ENCODE measurements at regions not wholly inside any gene's neighbourhood (a gene's known extent, or its start where the extent isn't known, plus 50 kb on each side); places are given as distances from the start of the nearest gene placed in this dataset.

DNA sequence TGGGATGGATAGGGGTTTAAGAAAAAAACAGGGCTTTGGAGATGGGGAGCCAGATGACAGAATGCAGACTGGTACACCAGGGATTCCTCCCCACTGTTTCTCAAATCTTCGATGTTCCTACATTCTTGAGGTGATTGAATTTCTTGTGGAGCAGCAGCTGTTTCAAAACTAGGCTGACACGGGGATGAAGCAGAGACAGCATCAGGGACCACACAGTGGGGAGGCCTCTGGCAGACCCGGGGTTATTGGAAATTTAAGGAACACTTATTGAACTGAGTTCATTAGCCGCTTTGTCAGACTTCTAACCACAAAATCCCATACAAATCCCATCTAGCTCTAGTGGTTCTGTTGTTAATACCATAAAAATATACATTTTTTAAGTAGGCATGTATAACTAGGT lies 621.4 kb upstream of the GBE1 start (continued):
- TF ChIP-seq, protein P1, sequence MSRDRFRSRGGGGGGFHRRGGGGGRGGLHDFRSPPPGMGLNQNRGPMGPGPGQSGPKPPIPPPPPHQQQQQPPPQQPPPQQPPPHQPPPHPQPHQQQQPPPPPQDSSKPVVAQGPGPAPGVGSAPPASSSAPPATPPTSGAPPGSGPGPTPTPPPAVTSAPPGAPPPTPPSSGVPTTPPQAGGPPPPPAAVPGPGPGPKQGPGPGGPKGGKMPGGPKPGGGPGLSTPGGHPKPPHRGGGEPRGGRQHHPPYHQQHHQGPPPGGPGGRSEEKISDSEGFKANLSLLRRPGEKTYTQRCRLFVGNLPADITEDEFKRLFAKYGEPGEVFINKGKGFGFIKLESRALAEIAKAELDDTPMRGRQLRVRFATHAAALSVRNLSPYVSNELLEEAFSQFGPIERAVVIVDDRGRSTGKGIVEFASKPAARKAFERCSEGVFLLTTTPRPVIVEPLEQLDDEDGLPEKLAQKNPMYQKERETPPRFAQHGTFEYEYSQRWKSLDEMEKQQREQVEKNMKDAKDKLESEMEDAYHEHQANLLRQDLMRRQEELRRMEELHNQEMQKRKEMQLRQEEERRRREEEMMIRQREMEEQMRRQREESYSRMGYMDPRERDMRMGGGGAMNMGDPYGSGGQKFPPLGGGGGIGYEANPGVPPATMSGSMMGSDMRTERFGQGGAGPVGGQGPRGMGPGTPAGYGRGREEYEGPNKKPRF (IDR thresholded peaks at IDR 0.05; ENCODE audit: low read depth, low read length) = no peak
- TF ChIP-seq, protein P2, sequence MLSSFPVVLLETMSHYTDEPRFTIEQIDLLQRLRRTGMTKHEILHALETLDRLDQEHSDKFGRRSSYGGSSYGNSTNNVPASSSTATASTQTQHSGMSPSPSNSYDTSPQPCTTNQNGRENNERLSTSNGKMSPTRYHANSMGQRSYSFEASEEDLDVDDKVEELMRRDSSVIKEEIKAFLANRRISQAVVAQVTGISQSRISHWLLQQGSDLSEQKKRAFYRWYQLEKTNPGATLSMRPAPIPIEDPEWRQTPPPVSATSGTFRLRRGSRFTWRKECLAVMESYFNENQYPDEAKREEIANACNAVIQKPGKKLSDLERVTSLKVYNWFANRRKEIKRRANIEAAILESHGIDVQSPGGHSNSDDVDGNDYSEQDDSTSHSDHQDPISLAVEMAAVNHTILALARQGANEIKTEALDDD (IDR thresholded peaks at IDR 0.05) = no peak
- TF ChIP-seq, protein P3, sequence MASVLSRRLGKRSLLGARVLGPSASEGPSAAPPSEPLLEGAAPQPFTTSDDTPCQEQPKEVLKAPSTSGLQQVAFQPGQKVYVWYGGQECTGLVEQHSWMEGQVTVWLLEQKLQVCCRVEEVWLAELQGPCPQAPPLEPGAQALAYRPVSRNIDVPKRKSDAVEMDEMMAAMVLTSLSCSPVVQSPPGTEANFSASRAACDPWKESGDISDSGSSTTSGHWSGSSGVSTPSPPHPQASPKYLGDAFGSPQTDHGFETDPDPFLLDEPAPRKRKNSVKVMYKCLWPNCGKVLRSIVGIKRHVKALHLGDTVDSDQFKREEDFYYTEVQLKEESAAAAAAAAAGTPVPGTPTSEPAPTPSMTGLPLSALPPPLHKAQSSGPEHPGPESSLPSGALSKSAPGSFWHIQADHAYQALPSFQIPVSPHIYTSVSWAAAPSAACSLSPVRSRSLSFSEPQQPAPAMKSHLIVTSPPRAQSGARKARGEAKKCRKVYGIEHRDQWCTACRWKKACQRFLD (CRISPR knock-in tag; IDR thresholded peaks at IDR 0.05) = no peak
- TF ChIP-seq, protein P4, sequence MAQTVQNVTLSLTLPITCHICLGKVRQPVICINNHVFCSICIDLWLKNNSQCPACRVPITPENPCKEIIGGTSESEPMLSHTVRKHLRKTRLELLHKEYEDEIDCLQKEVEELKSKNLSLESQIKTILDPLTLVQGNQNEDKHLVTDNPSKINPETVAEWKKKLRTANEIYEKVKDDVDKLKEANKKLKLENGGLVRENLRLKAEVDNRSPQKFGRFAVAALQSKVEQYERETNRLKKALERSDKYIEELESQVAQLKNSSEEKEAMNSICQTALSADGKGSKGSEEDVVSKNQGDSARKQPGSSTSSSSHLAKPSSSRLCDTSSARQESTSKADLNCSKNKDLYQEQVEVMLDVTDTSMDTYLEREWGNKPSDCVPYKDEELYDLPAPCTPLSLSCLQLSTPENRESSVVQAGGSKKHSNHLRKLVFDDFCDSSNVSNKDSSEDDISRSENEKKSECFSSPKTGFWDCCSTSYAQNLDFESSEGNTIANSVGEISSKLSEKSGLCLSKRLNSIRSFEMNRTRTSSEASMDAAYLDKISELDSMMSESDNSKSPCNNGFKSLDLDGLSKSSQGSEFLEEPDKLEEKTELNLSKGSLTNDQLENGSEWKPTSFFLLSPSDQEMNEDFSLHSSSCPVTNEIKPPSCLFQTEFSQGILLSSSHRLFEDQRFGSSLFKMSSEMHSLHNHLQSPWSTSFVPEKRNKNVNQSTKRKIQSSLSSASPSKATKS (CRISPR knock-in tag; IDR thresholded peaks at IDR 0.05) = no peak
